Glutamatergic neuron (in vitro differentiated cells): ENCODE measurements at regions not wholly inside any gene's neighbourhood (a gene's known extent, or its start where the extent isn't known, plus 50 kb on each side); places are given as distances from the start of the nearest gene placed in this dataset.
"Not testable (repeated sequence)": the region's sequence is repeated elsewhere in the genome, so short reads cannot be mapped to it uniquely, and the experiment has no call there.

Experiments used
- DNase-seq: peaks from one replicate; pipeline ENCODE4 v3.0.0; 2022
- H3K27ac Mint-ChIP-seq: one replicate; pipeline ENCODE4 v1.8.0; 2020; ENCODE audit warnings: mild to moderate bottlenecking, mixed read lengths, inconsistent platforms; ENCODE audit not compliant: unreplicated experiment
- H3K27me3 Mint-ChIP-seq: one replicate; pipeline ENCODE4 v1.8.0; 2020; ENCODE audit warnings: mild to moderate bottlenecking, moderate library complexity, mixed read lengths, inconsistent platforms; ENCODE audit not compliant: unreplicated experiment
- H3K36me3 Mint-ChIP-seq: one replicate; pipeline ENCODE4 v1.8.0; 2020; ENCODE audit warnings: mild to moderate bottlenecking, mixed read lengths, inconsistent platforms; ENCODE audit not compliant: unreplicated experiment
- H3K4me1 Mint-ChIP-seq: one replicate; pipeline ENCODE4 v1.8.0; 2020; ENCODE audit warnings: mild to moderate bottlenecking, low read depth, mixed read lengths, inconsistent platforms; ENCODE audit not compliant: unreplicated experiment
- H3K4me3 Mint-ChIP-seq: one replicate; pipeline ENCODE4 v1.8.0; 2020; ENCODE audit warnings: mild to moderate bottlenecking, mixed read lengths, inconsistent platforms; ENCODE audit not compliant: unreplicated experiment
- H3K9me3 Mint-ChIP-seq: one replicate; pipeline ENCODE4 v1.8.0; 2020; ENCODE audit warnings: mild to moderate bottlenecking, moderate library complexity, mixed read lengths, inconsistent platforms; ENCODE audit not compliant: unreplicated experiment
- CTCF ChIP-seq: fragments of 200-600 bp; sonication (generic); IDR thresholded peaks from one replicate; pipeline ENCODE4 v1.5.0; 2021; ENCODE audit not compliant: partially characterized antibody, unreplicated experiment

- Mint-ChIP-seq H3K4me1 (no peaks in the 10 kb centered on the region), H3K27ac (no peak overlapping the region), H3K36me3 (no peaks in the 10 kb centered on the region), H3K9me3 (no peaks in the 10 kb centered on the region), H3K27me3 (no peaks in the 10 kb centered on the region), H3K4me3 (no peak overlapping the region)
- TF ChIP-seq CTCF: no peak
- DNase-seq: no peak
Measured at GRCh38 chr5:129284010-129284409, 176.1 kb upstream of the ADAMTS19 start.

GRCh38 chr5:129294216-129294615 is 165.9 kb upstream of the ADAMTS19 start:
- H3K4me3 Mint-ChIP-seq, DNase-seq, H3K4me1 Mint-ChIP-seq, H3K27ac Mint-ChIP-seq, H3K27me3 Mint-ChIP-seq, H3K36me3 Mint-ChIP-seq, H3K9me3 Mint-ChIP-seq: not testable (repeated sequence)

GRCh38 chr5:129306725-129307124 is 153.4 kb upstream of the ADAMTS19 start:
- H3K36me3 Mint-ChIP-seq: no peaks in the 10 kb centered on the region
- no peak overlapping the region for H3K4me3 Mint-ChIP-seq
- DNase-seq: no peak
- no peak overlapping the region for H3K27ac Mint-ChIP-seq
- H3K9me3 Mint-ChIP-seq: no peaks in the 10 kb centered on the region
- H3K27me3 Mint-ChIP-seq: peaks cover 1% of the 10 kb centered on the region
- TF ChIP-seq CTCF: no peak
- no peaks in the 10 kb centered on the region for H3K4me1 Mint-ChIP-seq

GRCh38 chr5:129322968-129323367 is 137.1 kb upstream of the ADAMTS19 start:
- Mint-ChIP-seq H3K36me3 (peaks cover 7% of the 10 kb centered on the region), H3K9me3 (no peaks in the 10 kb centered on the region), H3K4me3 (no peak overlapping the region), H3K27ac (no peak overlapping the region), H3K4me1 (no peaks in the 10 kb centered on the region), H3K27me3 (no peaks in the 10 kb centered on the region)
- no peak for TF ChIP-seq CTCF
- no peak for DNase-seq

- Mint-ChIP-seq H3K4me3 (no peak overlapping the region), H3K27ac (no peak overlapping the region), H3K4me1 (no peaks in the 10 kb centered on the region), H3K36me3 (no peaks in the 10 kb centered on the region), H3K27me3 (no peaks in the 10 kb centered on the region), H3K9me3 (no peaks in the 10 kb centered on the region)
- no peak for TF ChIP-seq CTCF
- DNase-seq: no peak
Measured at GRCh38 chr5:129341306-129341705, 118.8 kb upstream of the ADAMTS19 start.

- Mint-ChIP-seq H3K4me3 (no peak overlapping the region), H3K4me1 (no peaks in the 10 kb centered on the region), H3K9me3 (no peaks in the 10 kb centered on the region), H3K36me3 (no peaks in the 10 kb centered on the region), H3K27ac (no peak overlapping the region), H3K27me3 (no peaks in the 10 kb centered on the region)
- DNase-seq: no peak
- TF ChIP-seq CTCF: no peak
Measured at GRCh38 chr5:129342796-129343195, 117.3 kb upstream of the ADAMTS19 start.
